IMR-90 (cell line): ENCODE measurements at regions not wholly inside any gene's neighbourhood (a gene's known extent, or its start where the extent isn't known, plus 50 kb on each side); places are given as distances from the start of the nearest gene placed in this dataset.

Source experiments
- ATAC-seq: fragments of 200-7000 bp; cut with Tn5 transposase; 2 replicates; pipeline ENCODE4 v1.9.1; 2020; ENCODE audit warnings: low read depth, mild to moderate bottlenecking, moderate library complexity
- BruUV-seq: library from RNA; stranded (reverse); fragments of 400-500 nt; replicated peaks from 2 replicates; lab custom pipeline; 2021; lab: Mats Ljungman, UMichigan
- CTCF ChIA-PET: fragments of 300-600 bp; formaldehyde crosslinking; extraction: SDS; loops from one replicate; lab custom pipeline; 2021; ENCODE audit warnings: antibody characterized with exemption; lab: Yijun Ruan, JAX
- POLR2A ChIA-PET: fragments of 300-600 bp; sonication (Branson Sonifier 250); formaldehyde crosslinking; loops from one replicate; lab custom pipeline; 2022; ENCODE audit warnings: antibody characterized with exemption; ENCODE audit not compliant: unreplicated experiment; lab: Charles Lee
- DNase-seq: peaks from one replicate; pipeline ENCODE4 v3.0.0; 2013
- H2AFZ ChIP-seq: replicated peaks from 2 replicates; pipeline ENCODE3; 2013; ENCODE audit warnings: low read length, mild to moderate bottlenecking; ENCODE audit not compliant: poor library complexity
- H2AK5ac ChIP-seq: 2 replicates; pipeline ENCODE4 v1.6.1; 2013; ENCODE audit warnings: low read depth, low read length, inconsistent platforms
- H2AK9ac ChIP-seq: replicated peaks from 2 replicates; pipeline ENCODE3; 2013; ENCODE audit warnings: mild to moderate bottlenecking, low read depth, low read length, moderate library complexity; ENCODE audit not compliant: poor library complexity
- H2BK120ac ChIP-seq: 2 replicates; pipeline ENCODE4 v1.6.1; 2013; ENCODE audit warnings: low read depth, low read length, inconsistent platforms
- H2BK15ac ChIP-seq: 3 replicates; pipeline ENCODE4 v1.6.1; 2013; ENCODE audit warnings: low read depth, low read length, inconsistent platforms
- H2BK20ac ChIP-seq: 2 replicates; pipeline ENCODE4 v1.6.1; 2013; ENCODE audit warnings: low read depth, mild to moderate bottlenecking, inconsistent platforms, low read length, moderate library complexity
- H2BK5ac ChIP-seq: 2 replicates; pipeline ENCODE4 v1.6.1; 2013; ENCODE audit warnings: mild to moderate bottlenecking, low read depth, low read length, inconsistent platforms; ENCODE audit not compliant: poor library complexity, severe bottlenecking
- H3K14ac ChIP-seq: replicated peaks from 2 replicates; pipeline ENCODE4 v1.6.1; 2013; ENCODE audit warnings: low read depth, low read length, inconsistent platforms
- H3K18ac ChIP-seq: 2 replicates; pipeline ENCODE4 v1.6.1; 2013; ENCODE audit warnings: low read depth, low read length, control low read depth
- H3K23ac ChIP-seq: 2 replicates; pipeline ENCODE4 v1.6.1; 2013; ENCODE audit warnings: low read depth, low read length, inconsistent platforms
- H3K27ac ChIP-seq: 2 replicates; pipeline ENCODE4 v1.5.1; 2013; ENCODE audit warnings: mild to moderate bottlenecking, control low read depth, low read length; ENCODE audit not compliant: insufficient read depth
- H3K27me3 ChIP-seq: 2 replicates; pipeline ENCODE4 v1.6.1; 2013; ENCODE audit warnings: low read length; ENCODE audit not compliant: control insufficient read depth, insufficient read depth
- H3K36me3 ChIP-seq: 2 replicates; pipeline ENCODE4 v1.6.1; 2013; ENCODE audit warnings: low read length, mixed read lengths; ENCODE audit not compliant: control insufficient read depth, insufficient read depth
- H3K4ac ChIP-seq: 2 replicates; pipeline ENCODE4 v1.6.1; 2013; ENCODE audit warnings: low read depth, low read length, inconsistent platforms
- H3K4me1 ChIP-seq: 2 replicates; pipeline ENCODE4 v1.6.1; 2013; ENCODE audit warnings: low read length, mixed read lengths; ENCODE audit not compliant: control insufficient read depth, insufficient read depth
- H3K4me2 ChIP-seq: 2 replicates; pipeline ENCODE4 v1.6.1; 2013; ENCODE audit warnings: low read depth, mild to moderate bottlenecking, control low read depth, low read length, moderate library complexity
- H3K4me3 ChIP-seq: 2 replicates; pipeline ENCODE4 v1.5.1; 2013; ENCODE audit warnings: low read depth, mild to moderate bottlenecking, control low read depth, low read length, moderate library complexity; ENCODE audit not compliant: insufficient read depth
- H3K56ac ChIP-seq: 2 replicates; pipeline ENCODE4 v1.6.1; 2013; ENCODE audit warnings: low read length, inconsistent platforms; ENCODE audit not compliant: insufficient read depth; ENCODE audit errors: extremely low read depth
- H3K79me1 ChIP-seq, 2 experiments: 2 replicates each; pipeline ENCODE4 v1.6.1; 2013; ENCODE audit warnings: low read length in 2 of 2, inconsistent platforms in 1 of 2, low read depth in 1 of 2
- H3K9ac ChIP-seq: 2 replicates; pipeline ENCODE4 v1.6.1; 2013; ENCODE audit warnings: low read depth, low read length, control low read depth
- H3K9me1 ChIP-seq: 2 replicates; pipeline ENCODE4 v1.6.1; 2013; ENCODE audit warnings: low read length, inconsistent platforms; ENCODE audit not compliant: insufficient read depth
- H3K9me3 ChIP-seq: 2 replicates; pipeline ENCODE4 v1.6.1; 2013; ENCODE audit warnings: low read length; ENCODE audit not compliant: control insufficient read depth, insufficient read depth
- H4K20me1 ChIP-seq: 2 replicates; pipeline ENCODE4 v1.6.1; 2013; ENCODE audit warnings: low read length, inconsistent platforms; ENCODE audit not compliant: insufficient read depth
- H4K5ac ChIP-seq: 2 replicates; pipeline ENCODE4 v1.6.1; 2013; ENCODE audit warnings: mild to moderate bottlenecking, low read depth, low read length, control low read depth
- H4K8ac ChIP-seq, 2 experiments: 2 replicates each; pipeline ENCODE4 v1.6.1; 2013; ENCODE audit warnings: low read depth in 2 of 2, low read length in 2 of 2, control low read depth in 1 of 2, inconsistent platforms in 1 of 2
- H4K91ac ChIP-seq: 2 replicates; pipeline ENCODE4 v1.6.1; 2013; ENCODE audit warnings: low read depth, low read length, inconsistent platforms; ENCODE audit not compliant: insufficient read depth
- WGBS, 2 experiments: methylation state at CpG; one replicate each; pipeline versions ENCODE4 v1.1.5 to v1.1.7; 2013; ENCODE audit warnings: missing lambda C conversion rate in 2 of 2; ENCODE audit not compliant: insufficient read length in 1 of 2; ENCODE audit errors: extremely low coverage in 2 of 2; 5-methylcytosine and 5-hydroxymethylcytosine counted together
- dilution Hi-C: fragments of 300-500 bp; cut with HindIII; formaldehyde crosslinking; loops from one replicate; pipeline ENCODE4 v1.14.3; 2018; ENCODE audit warnings: low sequenced_read_pairs; ENCODE audit not compliant: unreplicated experiment
- in situ Hi-C: fragments of 300-500 bp; cut with MboI; formaldehyde crosslinking; loops from 3 replicates; pipeline ENCODE4 v1.14.3; 2019; ENCODE audit warnings: low sequenced_read_pairs, inconsistent platforms, mixed read lengths
- intact Hi-C: fragments of 100-400 bp; cut with micrococcal nuclease; formaldehyde crosslinking; loops from 2 replicates; pipeline ENCODE4 v1.10.0; 2022
- TF ChIP-seq, protein P1 (sequence below): fragments of 150-350 bp; IDR thresholded peaks from 2 replicates; pipeline ENCODE4 v1.6.1; 2017; ENCODE audit warnings: mild to moderate bottlenecking, antibody characterized with exemption, low read length, low read depth

DNA sequence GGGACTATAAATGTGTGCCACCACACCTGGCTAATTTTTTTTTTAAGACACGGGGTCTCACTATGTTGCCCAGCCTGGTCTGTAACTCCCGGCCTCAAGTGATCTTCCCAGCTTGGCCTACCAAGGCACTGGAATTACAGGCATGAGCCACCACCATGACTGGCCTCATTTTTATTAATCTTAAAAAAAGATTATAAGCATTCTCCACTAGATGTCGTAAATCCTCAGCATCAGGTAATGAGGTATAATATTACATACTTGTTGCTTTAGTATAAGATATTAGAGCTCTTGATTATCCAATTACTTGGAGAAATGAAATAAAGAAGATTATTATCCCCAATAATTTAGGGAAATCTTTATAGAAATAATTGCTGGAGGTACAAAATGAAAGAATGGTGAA lies 78.2 kb upstream of the HTR1A start:
- no peak overlapping the region for H2AK5ac ChIP-seq
- in situ Hi-C loops (no loop called here), dilution Hi-C loops (no loop called here), intact Hi-C loops (no loop called here)
- H3K9me1 ChIP-seq, result no peaks in the 10 kb centered on the region
- no peaks in the 10 kb centered on the region for H3K36me3 ChIP-seq
- H2BK20ac ChIP-seq, result no peak overlapping the region
- DNase-seq, result no peak
- no CpG with 5 or more reads among the region's 3 CpGs for WGBS, 2 experiments
- no peak overlapping the region for H3K14ac ChIP-seq
- H3K23ac ChIP-seq, result no peak overlapping the region
- H3K4me1 ChIP-seq, result no peaks in the 10 kb centered on the region
- H2AK9ac ChIP-seq, result no peak overlapping the region
- TF ChIP-seq, protein P1, sequence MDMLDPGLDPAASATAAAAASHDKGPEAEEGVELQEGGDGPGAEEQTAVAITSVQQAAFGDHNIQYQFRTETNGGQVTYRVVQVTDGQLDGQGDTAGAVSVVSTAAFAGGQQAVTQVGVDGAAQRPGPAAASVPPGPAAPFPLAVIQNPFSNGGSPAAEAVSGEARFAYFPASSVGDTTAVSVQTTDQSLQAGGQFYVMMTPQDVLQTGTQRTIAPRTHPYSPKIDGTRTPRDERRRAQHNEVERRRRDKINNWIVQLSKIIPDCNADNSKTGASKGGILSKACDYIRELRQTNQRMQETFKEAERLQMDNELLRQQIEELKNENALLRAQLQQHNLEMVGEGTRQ, result no peak
- H2BK5ac ChIP-seq, result no peak overlapping the region
- no peak overlapping the region for H3K27ac ChIP-seq
- H3K4me3 ChIP-seq, result no peak overlapping the region
- no peak overlapping the region for H3K56ac ChIP-seq
- H4K20me1 ChIP-seq, result no peaks in the 10 kb centered on the region
- no peak overlapping the region for H4K8ac ChIP-seq
- no peak overlapping the region for H3K9ac ChIP-seq
- CTCF ChIA-PET, result no interaction called here
- no peaks in the 10 kb centered on the region for H3K27me3 ChIP-seq
- H2BK120ac ChIP-seq, result no peak overlapping the region
- H2BK15ac ChIP-seq, result no peak overlapping the region
- no peaks in the 10 kb centered on the region for H3K79me1 ChIP-seq
- no peak for ATAC-seq
- BruUV-seq, result no TSS peak
- no peak overlapping the region for H3K4ac ChIP-seq
- H4K91ac ChIP-seq, result no peak overlapping the region
- H3K9me3 ChIP-seq, result peaks cover 16% of the 10 kb centered on the region
- H3K18ac ChIP-seq, result no peak overlapping the region
- no peak overlapping the region for H4K5ac ChIP-seq
- POLR2A ChIA-PET, result no interaction called here
- H3K4me2 ChIP-seq, result no peak overlapping the region
- H2AFZ ChIP-seq, result no peak overlapping the region
